Activated CD4-positive, alpha-beta T cell treated with anti-CD3 and anti-CD28 coated beads, Interleukin-2, Interleukin-4, amounts not matched to agents 100 ng/mL and 50 ng/mL, durations not matched to agents 16 hours and 8 hours (primary cell): ENCODE measurements at regions not wholly inside any gene's neighbourhood (a gene's known extent, or its start where the extent isn't known, plus 50 kb on each side); places are given as distances from the start of the nearest gene placed in this dataset.
A peak's percentile ranks its signal among the peaks of the same experiment; 100 is the strongest.
"Not testable (repeated sequence)": the region's sequence is repeated elsewhere in the genome, so short reads cannot be mapped to it uniquely, and the experiment has no call there.

ENCODE experiments used
- DNase-seq: peaks from one replicate; pipeline ENCODE4 v3.0.0-alpha.2; 2020; ENCODE audit warnings: low spot score

DNA sequence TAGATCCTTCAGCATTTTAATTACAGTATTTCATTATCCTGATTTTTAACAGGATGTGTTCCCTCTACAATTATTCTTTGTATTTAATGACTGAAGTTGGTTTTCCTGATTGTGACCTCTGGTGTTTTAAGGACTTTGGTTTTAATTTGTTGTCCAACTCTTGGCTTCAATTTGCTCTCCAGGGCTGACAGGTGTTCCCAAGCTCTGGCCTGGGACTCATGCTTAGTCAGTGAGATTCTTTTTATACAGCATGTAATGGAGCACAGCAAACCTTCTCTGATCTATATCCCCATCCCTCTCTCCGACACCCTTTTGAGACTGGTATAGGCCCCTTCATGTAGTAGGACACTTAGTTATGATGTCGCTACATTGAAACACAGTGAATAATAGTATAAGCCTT lies 896.3 kb downstream of the TSN start:
- DNase-seq, result no peak

DNA sequence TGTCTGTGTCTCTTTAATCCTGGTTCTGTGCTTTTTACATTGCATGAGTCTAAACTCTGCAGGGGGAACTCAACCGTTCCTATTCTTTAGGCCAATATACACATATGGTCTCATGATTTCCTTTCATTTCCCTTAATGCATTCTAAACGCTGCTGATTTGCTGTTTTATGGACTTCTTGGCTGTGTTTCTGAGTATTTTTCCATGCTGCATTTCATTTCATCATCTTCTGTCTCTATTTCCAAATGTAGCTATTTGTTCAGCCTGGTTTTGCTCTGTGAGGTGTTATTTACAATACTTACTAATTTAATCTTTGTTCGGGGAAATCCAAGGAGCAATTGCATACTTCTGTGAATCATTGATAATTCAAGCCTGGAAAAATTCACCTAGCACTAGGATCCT lies 897.2 kb downstream of the TSN start:
- DNase-seq, result no peak

DNA sequence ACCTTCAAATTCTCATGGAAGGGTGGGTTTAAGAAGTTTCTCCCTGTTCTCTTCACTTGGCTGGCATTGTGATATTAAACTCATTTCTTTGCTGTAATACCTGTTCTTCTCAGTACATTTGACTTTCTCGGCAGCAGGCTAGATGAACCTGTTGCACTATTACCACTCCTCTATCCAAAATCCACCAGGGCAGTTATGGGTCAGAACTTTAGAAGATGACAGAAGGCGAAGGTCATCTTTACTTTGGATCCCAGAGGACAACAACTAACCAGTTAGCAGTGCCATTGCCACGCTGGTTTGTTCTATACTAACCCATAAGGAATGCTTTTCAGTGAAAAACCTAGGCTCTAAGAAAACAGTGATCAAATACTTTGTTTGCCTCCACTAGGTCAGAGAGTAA lies 901.0 kb downstream of the TSN start:
- no peak for DNase-seq

DNA sequence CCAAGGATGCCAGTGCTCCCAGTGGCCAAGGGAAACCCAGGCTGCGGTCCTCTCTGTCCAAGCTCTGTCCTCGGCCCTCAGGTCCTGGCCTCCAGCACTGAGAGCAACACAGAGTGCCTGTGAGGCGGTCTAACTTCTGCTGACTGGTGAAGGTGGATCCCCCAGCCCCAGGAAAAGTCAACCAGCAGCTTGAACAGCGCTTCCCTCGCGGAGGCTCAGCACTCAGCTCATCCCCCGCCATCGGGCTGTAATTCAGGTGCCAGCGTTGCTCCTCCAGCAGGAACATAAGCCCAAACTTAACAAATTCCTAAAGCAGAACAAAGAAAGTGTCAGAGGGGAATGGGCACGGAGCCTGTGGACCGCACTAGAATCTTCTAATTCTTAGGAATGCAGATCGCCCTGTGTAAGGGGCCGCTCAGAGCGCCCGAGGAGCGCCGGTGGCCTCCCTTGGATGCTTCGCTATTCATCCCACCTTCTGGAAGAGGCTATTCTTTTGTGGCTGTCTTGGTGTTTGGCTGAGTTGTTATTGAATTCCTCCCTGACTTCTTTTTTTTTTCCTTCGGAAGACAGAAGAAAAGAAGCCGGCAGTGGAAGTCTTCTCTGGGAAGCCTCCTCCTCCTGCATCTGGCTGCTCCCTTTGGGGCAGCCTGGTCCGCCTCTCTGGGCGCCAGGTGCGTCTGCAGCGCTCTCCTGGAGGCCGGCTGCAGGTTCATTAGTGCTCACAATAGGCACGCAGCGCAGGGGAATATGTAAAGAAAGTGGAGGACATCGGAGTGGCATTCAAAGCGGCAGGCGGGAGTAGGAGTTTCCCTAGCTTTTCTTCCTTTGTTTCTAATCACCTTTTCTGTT lies 905.6 kb downstream of the TSN start:
- DNase-seq, result no peak

DNA sequence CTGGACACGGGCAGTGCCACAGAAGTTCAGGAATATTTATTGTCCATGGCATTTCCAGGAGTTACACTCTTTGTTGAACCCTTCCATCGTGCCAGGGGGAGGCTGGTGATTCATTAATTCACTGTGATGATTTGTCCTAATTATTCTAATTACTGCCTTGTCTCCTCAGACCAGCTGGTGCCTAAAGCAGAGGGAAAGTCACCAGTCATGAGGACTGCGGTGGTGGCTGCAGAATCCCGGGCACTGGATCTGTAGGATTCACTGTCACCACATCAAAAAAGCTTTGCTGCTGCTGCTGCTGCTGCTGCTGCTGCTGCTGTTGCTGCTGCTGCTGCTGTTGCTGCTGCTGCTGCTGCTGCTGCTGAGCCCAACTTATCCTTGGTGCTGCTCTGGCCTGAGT lies 908.2 kb downstream of the TSN start:
- no peak for DNase-seq

DNA sequence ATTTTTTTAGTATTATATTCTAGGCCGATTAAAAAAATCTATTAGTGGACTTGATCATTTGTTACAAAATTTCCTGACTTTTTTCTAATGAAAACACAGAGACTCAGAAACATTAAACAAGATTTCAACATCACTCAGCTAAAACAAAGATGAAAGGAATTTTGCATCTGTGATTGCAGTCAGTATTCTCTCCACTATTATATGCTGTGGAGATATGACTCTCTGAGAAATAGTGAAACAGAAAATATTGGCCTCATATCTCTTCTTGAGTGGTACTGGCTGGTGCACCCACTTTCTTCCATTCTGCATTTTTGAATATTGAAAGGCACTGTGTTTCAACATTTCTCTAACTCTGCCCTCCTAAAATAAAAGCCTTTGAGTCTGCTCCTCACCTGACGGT lies 914.2 kb downstream of the TSN start:
- DNase-seq, result no peak

DNA sequence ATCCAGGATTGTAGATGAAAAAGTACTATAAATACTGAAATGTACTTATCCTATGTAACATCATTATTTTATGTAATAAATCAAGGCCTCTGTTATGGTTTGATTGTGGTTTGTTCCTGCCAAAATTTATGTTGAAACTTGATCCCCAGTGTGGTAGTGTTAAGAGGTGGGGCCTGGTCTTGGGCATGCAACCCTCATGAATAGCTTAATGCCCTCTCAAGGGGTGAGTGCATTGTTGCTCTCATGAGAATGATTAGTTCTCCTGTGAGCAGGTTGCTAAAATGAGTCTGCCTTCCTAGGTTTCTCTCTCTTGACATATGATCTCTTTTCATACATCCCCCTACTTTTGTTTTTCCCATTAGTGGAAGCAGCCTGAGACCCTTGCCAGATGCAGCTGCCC lies 915.4 kb downstream of the TSN start:
- no peak for DNase-seq

DNA sequence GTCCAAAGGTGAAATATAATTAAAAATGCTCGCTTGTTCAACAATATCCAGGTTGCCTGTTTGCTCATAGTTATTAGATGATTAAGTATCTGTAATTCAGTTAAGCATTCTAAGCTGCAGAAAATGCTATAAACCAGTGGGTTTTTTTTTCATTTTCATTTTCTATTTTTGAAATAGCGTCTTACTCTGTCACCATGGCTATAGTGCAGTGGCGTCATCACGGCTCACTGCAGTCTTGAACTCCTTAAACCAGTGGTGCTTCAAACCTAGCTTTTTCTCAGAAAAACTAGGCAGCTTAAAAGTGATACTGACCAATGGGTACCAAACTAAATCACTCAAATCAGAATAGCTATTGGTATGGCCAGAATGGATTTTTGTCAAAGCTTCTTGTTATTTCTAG lies 925.2 kb downstream of the TSN start:
- no peak for DNase-seq

DNA sequence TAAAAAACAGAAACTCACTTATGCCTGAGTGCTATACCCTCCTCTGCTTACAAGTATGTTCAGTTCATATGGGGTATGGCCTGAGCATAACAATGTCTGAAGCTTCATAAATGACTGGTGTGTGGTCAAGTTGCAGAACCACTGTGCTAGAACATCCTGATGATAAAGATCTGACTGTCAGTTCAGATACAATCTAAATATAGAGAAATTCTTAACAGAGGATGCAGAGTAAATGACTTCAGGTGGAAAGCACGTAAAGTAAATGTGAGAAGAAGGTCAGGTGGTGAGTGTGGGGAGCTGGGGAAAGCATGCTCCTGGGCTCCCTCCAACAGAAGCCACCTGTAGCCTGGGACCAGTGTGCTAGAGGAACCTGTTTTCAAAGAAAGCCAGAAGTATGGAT lies 926.2 kb downstream of the TSN start:
- DNase-seq, result no peak

DNA sequence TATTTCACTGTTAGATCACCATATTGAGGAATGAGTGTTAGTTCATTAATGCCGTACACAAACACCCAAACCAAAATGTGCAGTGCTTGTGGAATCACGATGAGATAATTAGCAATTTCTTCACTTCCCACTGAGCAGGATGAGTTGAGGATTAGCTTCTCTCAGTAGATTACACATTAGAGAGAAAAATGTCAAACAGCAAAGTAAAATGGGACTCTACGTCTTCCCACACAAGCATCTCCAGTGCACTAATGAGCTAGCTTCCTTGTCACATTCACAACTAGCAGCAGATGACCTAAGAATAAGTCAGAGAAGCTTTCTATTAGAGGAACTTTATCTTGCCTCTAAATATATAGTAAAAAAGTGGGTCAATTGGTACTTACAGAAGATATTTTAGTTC lies 926.9 kb downstream of the TSN start:
- DNase-seq, result no peak

DNA sequence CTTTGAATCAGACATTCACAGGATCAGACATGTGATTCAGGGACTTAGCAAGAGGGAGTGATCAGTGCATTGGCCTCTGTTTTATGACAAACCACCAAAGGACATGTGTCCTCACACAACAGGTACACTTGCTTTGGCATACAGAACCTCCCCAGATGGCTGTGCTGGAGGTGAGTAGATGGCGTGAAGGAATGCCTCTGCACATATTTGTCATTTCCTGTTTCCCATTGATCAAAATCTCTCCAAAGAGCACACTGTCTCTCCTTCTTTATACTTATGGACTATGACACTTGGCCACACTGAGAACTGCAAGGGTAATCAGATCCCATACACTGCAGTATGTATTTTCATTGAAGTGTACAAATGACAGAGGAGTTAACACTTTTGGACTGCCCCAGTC lies 927.6 kb downstream of the TSN start:
- no peak for DNase-seq

DNA sequence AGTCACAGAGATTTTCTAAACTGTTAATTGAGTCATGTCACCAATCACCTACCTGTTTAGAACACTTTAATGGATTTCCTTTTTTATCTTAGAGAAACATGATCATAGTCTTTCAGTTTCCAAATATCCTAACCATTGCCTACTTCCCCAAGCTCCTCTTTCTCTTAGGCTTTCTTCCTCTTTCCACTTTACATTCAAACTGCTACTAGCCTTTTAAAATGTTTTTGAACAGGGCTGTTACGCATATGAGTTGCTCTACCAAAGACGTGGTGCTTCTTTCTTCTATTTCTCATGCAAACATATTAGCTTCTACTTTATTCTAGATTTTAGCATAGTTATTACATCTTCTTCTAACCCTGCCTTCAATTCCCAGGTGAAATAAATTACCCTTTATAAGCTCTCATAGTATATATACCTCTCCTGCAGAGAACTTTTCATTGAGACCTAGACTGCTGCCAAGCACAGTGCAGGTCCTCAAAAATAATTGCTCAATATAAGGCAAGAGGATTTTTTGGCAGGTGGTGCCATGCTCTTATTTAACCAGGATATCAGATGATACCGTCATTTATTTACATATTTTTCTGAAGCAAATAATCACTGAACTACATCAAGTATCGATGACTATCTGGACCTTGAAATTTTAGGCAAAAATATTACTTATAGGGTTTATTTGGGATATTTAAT lies 937.1 kb downstream of the TSN start:
- no peak for DNase-seq

DNA sequence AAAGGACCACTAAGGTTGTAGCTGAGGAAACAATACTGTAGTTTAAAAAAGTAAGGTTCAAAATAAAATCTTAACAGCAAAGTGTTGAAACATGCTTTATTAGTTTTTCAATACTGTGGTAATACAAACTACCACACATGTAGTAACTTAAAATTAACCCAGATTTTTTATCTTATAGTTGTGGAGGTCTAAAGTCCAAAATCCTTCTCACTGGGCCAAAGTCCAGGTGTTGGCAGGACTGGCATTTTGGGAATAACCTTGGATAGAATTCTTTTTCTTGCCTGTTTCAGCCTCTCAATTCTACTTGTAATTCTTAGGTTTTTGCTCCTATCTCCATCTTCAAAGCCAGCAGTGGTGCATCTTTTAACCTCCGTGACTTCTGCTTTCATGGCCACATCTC lies 942.0 kb downstream of the TSN start:
- DNase-seq, result no peak

DNA sequence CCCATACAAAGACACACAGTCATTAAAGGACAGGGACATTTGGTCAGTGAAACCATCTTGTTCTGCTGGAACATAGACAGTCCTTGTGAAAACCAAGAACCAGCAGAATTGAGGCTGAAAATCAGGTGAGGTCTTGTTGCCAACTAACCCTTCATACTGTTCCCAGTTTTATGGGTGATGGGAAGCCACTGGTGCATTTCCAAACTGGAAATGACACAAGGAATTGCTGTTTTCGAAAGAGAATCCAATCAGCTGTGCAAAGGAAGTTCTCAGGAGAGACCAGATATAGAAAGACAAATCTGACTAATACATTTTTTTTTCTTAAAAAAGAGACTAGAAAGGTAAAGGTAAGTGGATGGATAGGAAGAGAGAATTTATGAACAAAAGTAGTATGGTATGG lies 948.2 kb downstream of the TSN start:
- DNase-seq, result no peak

DNA sequence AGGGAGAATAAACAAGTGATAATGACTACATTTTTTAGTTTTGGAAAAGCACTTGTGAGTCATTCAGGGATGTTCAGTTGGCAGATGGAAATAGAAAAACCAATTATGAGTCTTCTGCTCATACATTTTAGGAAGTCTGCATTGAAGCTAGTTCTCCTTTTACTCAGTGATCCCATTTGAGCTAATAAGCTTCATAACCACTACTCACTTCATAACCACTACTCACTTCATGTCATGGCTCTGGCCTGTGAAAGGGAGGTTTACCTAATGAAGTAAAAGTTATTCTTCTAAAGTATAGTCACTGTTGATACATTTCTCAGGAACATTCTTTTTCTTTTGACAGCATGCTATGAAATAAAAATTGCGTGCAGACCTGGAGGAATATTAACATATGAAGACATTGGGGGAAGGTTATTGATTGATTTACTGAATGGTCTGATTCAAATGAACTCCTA lies 948.7 kb downstream of the TSN start:
- peak; percentile 6 for DNase-seq

DNA sequence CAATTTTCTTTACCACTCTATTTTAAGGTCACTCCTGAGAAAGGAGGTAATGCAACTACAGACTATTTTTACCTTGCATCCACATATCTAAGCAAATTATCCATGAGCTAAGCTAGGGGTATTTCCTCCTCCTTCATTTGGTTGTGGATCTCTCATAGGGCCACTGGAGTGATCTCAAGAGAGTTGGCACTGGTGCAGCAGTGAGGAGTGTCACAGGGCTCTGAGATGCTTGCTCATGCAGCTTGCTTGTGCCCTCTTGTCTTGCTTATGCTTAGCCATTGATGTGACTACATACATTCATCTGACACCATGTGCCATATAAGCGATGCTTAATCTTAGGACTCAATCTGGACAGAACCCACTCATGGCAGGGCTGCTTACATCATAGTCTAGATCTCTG lies 950.3 kb downstream of the TSN start:
- no peak for DNase-seq

DNA sequence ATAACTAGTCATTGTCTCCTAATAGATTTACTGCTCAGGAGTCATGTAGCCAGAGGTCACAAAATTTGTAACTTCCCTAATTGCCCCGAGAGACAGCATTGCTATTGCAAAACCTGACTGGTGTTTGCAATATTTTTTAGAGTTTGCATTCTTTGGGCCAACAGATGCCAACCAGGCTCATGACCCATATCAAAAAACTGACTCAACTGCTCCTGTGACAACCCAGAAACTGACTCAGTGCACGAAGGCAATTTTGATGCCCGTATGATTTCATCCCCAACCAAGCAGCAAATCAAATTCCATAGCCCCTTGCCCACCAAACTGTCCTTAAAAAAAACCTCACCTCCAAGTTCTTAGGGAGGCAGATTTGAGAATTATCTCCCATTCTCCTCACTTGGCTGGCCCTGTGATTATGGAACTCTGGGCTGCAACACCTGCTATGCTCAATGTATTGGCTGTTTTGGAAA lies 951.3 kb downstream of the TSN start:
- no peak for DNase-seq

DNA sequence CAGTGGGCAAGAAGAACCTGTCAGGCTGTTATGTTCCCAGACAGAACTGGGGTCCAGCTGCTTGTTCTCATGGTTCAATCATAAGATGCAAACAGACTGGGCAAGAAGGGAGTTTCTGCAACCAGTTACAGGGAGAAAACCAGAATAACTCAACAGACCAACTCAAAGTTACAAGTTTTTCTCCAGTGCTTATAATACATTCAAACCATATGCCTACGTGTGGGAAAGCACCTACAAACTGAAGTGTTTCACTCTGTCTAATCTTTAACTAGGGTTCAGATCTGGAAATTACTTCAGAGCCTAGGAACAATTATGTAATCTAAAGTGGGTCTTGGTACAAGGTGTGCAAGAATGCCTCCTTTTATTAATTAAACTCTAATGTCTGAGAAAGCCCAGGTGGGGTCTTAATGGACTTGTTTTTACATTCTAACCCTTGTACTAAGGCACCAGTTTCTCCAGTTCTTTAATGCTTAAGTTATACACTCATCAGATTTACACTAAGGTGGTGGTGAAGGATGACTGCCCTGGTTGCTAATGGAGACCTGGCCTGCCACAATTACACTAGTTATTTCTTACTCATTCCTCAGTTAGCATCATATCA lies 951.9 kb downstream of the TSN start:
- no peak for DNase-seq

DNA sequence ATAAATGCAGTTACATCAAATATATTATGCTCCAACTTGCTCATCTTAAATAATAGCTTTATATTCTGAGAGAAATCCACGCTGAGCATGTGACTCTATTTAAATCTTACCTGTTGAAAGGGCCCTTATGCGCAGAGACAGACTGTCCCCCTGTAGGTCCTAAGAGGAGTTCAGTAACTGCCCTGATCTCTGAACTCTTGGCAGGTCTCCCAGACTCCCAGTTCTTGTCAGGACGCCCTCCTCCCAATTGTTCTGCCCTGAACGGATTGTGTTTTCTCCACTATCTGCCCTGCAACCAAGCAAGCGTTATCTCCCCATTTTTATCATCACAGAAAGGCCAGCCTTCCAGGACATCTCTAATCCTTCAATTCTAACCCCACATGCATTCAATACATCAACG lies 954.6 kb downstream of the TSN start:
- DNase-seq, result no peak

DNA sequence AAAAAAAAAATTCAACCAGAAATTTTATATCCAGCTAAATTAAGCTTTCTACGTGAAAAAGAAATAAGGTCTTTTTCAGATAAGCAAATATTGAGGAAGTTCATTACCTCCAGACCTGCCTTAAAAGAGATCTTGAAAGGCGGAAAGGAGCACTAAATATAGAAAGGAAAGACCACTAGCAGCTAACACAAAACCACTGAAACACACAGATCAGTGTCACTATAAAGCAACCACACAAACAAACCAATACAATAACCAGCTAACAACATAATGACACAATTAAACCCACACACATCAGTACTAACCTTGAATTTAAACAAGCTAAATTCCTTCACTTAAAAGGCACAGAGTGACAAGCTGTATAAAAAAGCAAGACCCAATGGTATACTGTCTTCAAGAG lies 958.3 kb downstream of the TSN start:
- no peak for DNase-seq

DNA sequence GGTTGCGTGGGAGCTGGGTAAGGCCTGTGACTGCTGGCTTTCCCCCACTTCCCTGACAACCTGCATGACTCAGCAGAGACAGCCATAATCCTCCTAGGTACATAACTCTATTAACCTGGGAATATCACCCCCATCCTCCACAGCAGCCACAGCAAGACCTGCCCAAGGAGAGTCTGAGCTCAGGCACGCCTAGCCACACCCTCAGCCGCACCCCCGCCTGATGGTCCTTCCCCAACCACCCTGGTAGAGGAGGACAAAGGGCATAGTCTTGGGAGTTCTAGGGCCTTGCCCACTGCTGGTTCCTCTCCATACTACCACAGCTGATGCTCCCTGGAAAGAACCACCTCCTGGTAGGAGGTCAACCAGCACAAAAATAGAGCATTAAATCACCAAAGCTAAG lies 965.4 kb downstream of the TSN start:
- DNase-seq, result not testable (repeated sequence)

DNA sequence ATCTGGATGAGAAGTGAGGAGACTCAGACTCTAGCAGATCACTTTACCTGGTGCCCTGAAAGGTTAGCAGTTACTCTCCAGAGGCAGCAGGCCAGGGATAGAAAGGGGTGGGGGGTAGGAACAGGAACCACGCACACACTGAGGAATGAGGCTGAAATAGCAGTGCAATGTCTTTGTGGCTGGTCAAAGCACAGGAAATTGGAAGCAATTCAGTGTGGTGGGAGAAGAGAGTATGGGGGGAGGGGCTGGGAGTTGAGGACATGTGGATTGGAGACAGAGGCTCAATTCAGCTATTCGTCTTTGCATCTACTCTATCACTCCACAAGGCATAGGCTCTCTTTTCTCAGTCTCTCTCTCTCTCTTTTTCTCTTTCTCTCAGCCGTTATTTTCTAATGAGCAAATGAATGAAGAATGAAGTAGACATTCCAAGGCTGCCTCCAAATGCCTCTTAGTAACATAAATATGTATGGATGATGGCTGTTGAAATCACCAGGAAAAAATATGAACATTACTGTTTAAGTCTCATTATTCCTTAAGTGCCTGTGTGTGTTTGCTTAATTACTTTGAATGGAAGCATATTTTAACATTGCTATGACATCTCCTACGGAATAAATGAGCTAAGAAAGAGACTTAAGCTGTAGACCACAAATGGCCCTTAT lies 979.4 kb downstream of the TSN start:
- no peak for DNase-seq

DNA sequence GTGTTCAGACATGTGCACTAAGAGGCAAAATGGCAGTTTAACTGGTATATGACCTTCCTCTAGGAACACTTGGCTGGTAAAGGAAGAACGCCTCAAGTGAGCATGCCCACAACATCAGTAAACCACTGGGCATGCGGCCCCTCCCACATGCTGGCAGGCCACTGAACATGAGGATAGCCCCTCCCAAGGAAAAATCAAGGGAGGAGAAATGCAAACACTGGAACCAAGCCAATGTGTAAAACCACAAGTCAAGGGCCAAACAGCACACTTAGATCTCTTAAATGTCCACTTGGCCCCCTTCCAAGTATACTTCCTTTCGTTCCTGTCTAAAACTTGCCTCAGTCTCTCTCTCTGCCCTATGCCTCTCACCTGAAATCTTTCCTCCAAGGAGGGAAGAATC lies 980.8 kb downstream of the TSN start:
- DNase-seq, result no peak
